Stimulated activated CD8-positive, alpha-beta memory T cell treated with anti-CD3 and anti-CD28 coated beads, Interleukin-15, amount 100 ng/mL, for 48 hours (primary cell): ENCODE measurements at regions not wholly inside any gene's neighbourhood (a gene's known extent, or its start where the extent isn't known, plus 50 kb on each side); places are given as distances from the start of the nearest gene placed in this dataset.
"Not testable (repeated sequence)": the region's sequence is repeated elsewhere in the genome, so short reads cannot be mapped to it uniquely, and the experiment has no call there.

Experiments
- DNase-seq, 2 donors: peaks; one replicate each; pipeline ENCODE4 v3.0.0-alpha.2; 2020; ENCODE audit warnings: low read depth in 2 of 2

DNA sequence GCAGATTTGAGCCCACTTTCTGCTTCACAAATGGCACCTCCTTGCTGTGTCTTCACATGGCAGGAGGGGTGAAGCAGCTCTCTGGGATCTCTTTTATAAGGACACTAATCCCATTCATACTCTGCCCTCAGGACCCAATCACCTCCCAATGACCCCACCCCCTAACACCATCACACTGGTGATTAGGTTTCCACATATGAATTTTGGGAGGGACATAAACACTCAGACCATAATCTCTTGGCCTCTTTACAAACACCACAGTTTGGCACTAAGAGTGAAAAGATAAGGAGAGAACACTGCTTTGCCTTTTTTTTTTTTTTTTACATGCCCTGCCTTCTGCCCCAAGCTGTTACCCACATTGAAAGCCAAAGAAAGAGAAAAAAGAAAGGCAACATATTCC lies 166.2 kb upstream of the NFIA start:
- no peak for DNase-seq

DNA sequence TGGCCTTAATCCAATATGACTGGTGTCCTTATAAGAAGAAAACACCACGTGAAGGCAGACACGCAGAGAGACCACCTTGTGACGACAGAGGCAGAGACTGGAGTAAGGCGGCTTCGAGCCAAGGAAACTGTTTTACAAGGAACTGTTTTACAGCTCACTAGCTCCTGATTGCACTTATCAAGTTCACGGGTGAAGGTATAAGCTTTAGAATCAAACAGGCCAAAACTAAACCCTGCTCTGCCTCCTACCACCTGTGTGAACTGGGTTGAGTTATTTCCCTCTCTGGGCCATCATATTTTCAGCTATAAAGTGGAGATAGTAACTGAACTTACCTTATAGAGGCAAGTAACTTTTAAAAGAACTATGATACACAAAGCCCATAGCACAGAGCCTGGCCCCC lies 166.9 kb upstream of the NFIA start:
- no peak for DNase-seq

DNA sequence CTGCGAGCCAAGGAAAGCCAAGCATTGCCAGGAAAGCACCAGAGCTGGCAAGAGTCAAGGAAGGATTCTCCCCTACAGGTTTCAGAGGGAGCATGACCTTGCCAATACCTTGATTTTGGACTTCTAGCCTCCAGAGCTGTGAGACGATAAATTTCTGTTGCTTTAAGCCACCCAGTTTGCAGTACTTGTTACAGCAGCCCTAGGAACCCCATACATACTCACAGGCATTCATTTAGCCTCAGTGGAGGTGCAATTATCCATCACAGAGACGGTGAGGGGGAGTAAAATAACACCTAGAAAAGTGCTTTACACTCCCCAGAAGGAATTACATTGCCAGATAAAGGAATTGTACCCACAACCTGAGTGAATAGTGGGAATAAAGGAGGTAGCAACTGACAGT lies 167.4 kb upstream of the NFIA start:
- DNase-seq: no peak

DNA sequence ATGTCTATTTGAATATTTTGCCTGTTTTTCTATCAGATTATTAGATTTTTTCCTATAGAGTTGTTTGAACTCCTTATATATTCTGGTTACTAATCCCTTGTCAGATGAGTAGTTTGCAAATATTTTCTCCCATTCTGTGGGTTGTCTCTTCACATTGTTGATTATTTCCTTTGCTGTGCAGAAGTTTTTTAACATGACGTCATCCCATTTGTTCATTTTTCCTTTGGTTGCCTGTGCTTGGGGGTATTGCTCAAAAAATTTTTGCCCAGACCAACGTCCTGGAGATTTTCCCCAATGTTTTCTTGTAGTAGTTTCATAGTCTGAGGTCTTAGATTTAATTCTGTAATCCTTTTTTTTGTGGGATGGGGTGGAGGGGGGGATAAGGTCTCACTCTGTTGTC lies 168.7 kb upstream of the NFIA start:
- DNase-seq: not testable (repeated sequence)

DNA sequence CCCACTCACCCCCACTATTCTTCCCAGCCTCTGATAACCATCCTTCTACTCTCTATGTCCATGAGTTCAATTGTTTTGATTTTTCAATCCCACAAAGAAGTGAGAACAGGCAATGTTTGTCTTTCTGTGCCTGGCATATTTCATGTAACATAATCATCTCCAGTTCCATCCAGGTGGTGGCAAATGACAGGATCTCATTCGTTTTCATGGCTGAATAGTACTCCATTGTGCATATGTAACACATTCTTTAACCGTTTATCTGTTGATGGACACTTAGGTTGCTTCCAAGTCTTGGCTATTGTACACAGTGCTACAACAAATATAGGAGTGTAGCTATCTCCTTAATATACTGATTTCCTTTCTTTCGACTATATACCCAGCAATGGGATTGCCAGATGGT lies 169.3 kb upstream of the NFIA start:
- DNase-seq: no peak

DNA sequence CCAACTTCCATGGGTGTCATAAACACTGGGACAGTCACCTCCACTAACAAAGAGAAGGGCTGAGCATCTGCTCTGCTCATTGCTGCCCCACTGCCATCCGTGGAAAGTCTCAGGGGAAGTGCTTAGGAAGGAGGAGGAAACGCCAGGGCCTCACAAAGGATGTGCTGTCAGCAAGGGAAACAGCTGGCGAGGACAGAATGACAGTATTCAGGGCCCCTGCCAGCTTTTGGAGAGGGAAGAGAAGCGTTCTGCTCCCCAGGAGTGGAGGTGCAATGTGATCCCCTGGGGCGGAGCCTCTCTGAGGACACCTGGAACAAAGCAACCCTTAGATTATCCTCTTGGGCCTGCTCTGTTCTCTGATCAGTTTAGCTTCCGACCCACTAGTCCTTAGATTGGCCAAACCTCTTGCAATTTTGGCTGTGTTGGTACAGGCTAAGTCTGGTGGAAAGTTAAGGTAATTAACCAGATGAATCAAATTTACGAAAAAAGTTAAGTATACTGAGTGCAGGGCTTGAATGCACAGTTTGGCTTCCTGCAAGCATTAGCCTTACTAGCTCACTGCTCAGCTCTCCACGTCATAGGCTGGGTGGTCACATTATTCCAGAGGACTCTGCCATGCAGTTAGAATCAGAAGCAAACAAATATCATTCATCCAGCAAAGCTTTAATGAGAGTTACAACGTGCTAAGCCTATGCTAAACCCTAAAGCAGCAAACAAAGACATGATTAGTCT lies 170.2 kb upstream of the NFIA start:
- DNase-seq: no peak

DNA sequence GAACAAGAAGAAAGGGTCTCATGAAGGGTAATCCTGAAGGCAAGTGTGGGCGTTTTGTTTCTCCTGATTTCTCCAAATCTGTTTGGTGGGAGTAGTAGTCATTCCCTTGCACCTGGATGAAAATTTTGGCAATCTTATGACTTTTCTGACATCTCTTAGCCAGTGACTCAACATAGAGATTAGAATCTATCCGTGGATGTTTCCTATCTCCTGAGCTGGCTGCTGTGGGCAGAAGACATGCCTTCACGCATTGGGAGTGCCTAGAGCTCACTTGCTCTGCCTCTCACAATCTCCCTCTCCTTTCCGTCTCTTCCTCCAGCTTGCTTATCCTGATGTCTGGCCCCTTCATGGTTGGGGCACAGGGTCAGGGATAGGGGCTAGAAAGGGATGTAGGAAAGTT lies 174.2 kb upstream of the NFIA start:
- DNase-seq: no peak

DNA sequence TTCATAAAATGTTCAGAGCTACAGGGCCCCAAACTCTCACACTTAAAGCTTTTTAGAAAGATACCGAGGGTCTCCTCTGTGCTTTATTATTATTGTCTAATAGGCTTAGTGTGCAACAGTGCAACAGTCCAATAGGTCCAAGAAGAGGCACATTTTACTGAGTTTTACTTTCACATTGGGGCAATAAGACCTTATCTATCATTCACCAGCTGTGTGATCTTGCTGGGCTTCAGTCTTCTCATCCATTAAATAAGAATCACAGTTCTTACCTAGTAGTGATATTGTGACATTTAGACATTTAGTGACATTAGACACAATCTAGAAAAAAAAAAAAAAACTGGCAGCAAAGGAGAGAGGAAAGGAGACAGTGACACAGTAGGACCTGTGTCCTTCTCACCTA lies 175.8 kb upstream of the NFIA start:
- DNase-seq: no peak

DNA sequence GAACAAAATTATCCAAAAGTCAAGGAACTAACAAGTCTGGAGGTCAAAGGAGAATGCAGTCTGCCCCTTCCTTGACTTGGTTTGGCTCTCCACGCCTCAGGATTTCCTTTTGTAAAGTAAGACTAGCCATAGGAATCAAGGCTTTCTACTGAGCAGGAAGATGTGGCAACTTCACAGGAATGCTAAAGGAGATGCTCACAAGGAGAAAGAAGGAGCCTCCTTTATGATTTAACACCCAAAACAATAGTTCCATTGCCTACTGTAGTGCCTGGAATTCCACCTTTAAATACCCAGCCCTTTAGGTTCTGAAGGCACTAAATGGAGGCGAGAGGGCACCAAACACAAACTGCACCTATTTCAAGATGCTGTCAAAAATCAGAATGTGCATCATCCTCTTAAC lies 176.3 kb upstream of the NFIA start:
- no peak for DNase-seq

DNA sequence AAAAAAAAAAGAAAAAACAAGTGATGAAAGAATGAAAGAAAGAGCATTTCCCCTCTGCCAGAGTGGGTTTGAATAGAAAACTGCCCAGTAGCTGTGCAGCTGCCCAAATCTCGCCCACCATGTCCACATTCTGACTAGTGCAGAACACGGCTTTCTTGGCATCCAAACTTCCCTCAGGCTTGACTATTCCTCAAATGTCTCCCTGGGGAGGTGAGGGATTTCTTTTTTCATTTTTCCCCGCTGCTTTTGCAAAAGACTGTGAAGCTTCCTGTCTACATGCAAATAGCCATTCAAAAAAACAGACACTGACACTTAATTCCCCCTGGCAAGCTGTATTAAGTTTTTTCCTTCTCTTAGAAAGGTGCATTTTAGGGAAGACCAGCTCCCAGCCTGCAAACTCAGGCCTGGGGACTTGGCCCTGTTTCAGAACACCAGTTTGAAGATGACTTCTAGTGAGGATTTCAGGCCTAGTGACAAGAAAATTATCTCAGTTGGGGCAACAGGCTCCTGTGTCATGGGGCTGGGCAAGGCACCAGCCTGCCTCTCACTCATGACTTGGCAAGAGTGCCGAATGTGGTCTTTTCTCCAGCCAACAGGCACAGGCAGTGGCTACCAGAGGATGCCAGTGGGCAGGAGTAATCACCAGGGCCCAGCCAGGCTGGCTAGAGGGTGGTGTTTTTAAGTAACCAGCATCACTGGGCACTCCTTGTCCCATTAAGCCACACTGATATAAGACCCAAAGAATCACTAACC lies 178.1 kb upstream of the NFIA start:
- DNase-seq: no peak

DNA sequence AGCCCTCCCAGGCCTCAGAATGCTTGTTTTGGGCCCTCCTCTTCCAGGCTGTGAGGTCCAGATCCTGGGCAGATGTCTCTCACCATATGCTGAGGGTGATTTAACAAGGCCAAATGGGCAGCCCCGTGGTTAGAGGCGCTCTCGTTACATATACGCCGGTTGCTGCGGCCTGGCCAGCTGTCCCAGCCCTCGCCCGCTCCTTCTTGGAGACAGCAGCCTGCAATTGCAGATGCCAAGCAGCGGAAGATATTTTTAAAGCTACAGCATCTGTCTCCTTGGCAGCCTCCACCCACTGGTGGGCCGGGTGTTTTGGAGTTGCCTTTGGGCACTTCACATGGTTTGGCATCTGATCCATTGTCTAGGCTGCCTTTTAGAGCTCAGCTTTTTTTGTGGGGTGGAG lies 178.8 kb upstream of the NFIA start:
- no peak for DNase-seq

DNA sequence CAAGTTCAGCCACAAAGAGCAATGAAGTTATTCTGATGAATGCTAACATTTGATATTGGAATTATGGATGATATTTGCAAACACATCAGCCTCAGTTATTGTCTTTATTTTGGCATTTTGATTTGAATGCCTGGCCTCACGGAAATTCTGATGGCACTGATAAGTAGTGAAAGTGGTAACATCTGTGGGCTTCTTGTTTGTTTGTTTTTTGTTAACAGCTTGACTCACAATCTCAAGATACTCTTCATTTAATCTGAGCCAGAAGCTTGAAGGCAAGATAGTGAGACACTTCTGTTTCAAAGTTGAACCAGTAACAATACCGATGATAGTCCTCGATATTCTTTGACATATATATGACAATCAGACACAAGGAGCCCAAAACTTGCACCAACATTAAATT lies 182.9 kb upstream of the NFIA start:
- no peak for DNase-seq

DNA sequence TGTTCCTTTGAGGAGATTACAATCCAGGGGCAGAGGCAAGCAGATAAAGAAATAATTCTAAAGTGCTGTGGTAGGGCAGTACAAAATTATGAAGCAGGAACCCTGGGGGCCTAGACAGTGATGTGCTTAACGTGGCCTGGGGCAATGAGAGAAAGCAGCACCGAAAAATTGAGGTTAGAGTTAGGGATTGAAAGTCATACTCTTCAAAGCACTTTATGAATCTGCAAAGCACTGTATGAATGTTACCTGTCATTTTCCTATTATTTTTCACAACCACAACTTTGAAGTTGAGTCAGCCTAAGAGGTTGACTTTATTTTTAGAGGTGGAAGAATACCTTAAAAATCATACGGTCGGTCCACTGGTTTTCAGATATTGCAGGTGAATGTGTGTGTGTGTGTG lies 183.4 kb upstream of the NFIA start:
- peak in 1 of 2 donors; percentile 14 for DNase-seq

DNA sequence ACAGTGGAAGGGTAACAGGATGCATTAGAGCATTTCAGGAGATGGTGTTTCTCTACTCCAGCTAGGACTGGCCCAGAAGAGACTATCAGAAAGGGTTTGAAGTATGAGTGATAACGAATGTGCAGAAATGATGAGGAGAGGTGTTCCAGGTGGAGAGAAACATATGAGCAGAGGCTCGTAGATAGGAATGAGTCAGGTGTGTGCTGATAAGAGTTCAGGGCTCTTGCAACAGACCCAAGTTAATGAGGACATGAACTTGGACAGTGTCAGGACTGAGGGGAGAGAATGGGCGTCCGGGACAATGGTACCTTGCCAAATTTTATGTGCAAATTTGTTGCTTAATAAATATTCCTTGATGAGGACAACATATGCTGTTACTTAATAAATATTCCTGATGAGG lies 183.9 kb upstream of the NFIA start:
- DNase-seq: no peak

DNA sequence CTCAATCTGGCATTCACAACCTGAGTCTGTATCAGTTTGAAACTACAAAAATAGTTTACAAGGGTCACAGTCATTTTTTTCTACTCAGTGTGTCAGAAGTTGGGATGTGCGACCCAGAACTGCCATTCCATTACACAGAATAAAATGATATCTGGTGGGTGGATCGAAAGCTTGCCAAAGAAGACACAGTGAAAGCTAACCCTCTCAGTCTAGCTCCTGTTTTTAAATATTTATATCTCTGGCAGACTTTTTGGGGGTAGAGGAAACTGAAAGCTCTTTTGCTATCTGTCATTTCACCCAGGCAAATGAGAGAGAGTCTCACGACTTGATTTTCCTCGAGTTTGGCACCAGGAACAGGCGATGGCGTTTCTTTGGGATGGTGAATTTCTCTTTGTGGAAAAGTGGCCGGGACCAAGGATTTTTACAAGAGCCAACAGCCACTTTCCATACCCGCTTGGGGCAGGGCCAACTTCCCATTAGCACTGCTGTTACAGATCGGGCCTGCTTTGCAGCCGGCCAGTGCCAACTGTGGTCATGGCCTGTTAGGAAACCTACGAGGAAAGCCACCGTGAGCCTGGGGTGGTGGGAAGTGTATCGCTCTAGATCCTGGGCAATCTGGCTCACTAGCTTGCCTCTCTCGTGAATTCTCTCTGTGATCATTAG lies 185.5 kb upstream of the NFIA start:
- no peak for DNase-seq

DNA sequence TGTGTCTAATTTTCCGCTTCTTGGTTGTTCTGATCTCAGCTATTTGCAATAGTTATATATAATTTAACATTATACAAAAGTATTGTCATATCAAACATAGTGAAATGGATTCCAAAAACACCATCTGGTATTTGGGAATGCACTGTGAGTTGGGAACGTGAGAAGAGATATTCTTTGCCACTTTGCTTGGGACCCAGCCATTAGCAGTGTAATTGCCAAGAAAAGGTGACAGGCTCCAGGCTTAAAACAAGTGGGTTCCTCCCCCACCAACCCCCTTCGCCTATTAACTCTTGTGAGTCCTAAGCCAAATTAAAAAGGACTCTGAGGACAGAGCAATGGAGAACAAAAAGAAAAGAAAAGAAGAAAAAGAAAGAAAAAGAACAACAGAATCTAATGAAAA lies 186.7 kb upstream of the NFIA start:
- DNase-seq: no peak

DNA sequence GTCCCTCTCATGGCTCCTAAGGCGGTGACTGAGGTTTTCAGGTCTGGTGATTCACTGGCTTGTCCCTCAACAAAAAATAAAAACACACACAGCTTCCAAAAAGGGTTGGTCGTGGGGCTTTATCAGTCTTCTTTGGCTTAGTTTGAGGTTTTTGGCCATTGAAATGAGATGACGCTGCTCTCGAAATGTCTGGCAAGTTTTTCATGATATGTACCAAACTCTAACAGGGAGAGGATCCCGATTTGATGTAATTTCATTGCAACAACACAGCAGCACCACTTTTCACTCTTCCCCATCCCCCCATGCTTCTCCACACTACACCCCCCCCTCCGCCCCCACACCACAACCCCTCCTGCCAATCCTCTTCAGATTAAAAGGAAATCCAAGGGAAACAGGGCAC lies 187.1 kb upstream of the NFIA start:
- no peak for DNase-seq

DNA sequence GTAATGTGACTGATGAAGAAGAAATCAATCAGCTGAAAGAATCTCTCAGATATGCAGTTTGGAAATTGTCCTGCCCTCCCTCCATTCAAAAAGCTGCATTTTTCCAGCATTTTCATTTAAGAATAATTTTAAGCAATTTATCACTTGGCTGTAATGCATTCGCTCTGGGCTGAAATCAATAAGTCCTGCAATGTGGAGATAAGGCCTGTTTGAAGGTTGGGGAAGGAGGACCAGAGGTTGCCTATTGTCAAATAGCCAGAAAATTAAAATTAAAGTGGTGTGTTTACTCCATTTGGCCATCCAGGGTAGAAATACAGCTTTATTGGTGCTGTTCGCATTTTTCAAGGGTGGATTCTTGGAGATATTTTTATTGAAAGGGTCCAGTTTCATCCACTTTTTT lies 187.6 kb upstream of the NFIA start:
- no peak for DNase-seq

DNA sequence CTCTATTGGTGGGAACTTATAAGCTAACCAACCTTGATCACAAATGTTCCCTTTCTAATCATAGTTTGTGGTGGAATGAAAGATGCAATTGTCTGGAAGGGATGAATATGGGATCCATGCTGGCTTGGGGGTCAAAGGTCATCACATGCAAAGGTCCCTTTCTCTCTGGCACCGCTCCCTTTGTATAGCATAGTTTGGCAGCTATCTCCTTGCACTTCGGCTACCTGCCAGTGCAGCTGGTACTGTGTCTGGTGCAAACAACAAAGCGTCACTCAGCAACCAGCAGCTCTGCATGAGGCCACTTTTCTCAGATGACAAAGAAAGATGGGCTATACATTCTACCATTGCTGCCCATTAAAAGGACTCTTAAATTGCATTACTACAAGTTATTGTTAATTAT lies 188.2 kb upstream of the NFIA start:
- no peak for DNase-seq

DNA sequence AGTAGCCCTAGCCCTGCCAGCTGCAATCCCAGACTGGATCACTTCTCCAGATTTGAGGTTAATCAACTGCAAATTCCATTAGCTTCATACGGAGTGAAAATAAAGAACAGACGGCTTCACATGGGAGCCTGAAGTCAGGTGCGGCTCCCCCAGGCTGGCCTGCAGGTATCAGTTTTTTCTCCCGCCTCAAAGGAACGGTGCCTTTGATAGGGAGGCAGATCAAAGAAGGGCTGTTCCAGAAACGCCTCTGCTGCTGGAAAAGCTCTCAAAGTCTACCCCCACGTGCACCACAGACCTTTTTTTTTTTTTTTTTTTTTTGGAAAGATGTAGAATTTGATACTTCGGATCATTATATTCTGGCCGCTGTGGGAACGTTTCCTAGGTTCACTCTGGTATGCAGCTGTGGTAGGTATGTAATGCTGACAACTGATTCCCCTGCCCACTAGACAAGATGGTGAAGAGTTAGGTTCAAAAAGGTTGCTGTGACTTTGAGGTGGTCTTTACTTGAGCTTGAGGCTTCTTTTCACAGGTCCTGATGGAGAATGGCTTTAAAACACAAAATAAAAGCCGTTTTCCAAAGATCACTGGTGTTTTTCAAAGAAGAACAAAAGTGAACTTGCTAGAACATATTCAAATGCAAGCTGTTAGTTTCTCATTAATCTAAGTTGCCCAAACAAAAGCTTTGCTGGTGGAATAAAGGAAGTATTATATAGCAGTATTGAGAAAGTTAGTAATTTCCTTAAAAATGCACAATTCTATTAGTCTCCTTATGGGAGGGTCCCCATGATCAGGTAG lies 189.0 kb upstream of the NFIA start:
- no peak for DNase-seq

DNA sequence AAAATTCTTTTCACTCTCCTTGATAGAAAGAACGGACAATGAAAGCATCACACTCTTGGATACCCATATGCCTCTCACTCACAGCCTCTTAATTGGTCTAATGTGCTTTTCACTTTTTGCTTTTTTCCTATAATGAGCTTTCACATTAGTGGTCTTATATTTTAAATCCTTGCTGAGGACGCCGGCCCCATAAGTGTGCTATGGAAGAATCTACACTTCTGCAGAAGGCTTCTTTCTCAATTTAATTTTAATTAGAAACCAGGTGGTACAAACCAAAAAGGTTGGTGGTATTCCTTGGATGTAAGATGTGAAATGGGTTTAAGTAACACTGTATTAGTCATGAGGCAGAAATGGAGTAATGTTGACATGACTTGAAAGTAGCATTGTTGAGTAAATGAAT lies 190.6 kb upstream of the NFIA start:
- DNase-seq: no peak

DNA sequence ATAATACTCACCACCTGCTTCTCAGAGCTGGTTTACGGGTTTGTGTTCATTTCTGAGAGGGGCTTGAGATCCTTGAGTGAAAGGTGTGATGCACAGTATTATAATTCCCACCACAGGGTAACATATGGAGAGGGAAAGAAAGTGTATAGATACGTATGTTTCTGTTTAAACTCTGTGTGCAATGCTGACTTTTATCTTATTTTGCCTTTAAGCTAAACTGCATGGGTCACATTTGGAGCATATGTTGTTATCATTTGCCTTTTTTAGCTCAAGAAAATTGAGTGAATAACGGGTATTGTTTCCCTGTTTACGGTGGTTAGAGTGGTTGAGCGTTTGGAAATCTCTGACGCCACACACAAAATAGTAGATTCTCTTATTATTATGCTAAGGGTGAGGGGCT lies 191.1 kb upstream of the NFIA start:
- no peak for DNase-seq
